Activated naive CD8-positive, alpha-beta T cell treated with anti-CD3 and anti-CD28 coated beads, Interleukin-2, amount 10 ng/mL, durations not matched to agents 7 days and 5 days (primary cell): ENCODE measurements at regions not wholly inside any gene's neighbourhood (a gene's known extent, or its start where the extent isn't known, plus 50 kb on each side); places are given as distances from the start of the nearest gene placed in this dataset.
"Not testable (repeated sequence)": the region's sequence is repeated elsewhere in the genome, so short reads cannot be mapped to it uniquely, and the experiment has no call there.

Experiments
- ATAC-seq: fragments of 150-1000 bp; cut with Tn5 transposase; one replicate; pipeline ENCODE4 v1.10.0; 2021; ENCODE audit warnings: low read depth, moderate library complexity
- POLR2A ChIA-PET: fragments of 350-600 bp; sonication (Branson Sonifier 250); formaldehyde crosslinking; loops from one replicate; lab custom pipeline; 2021; ENCODE audit warnings: antibody characterized with exemption; lab: Charles Lee
- DNase-seq: peaks from one replicate; pipeline ENCODE4 v3.0.0; 2021
- H3K27ac Mint-ChIP-seq: one replicate; pipeline ENCODE4 v1.8.0; 2022; ENCODE audit warnings: mild to moderate bottlenecking, mixed read lengths
- H3K27me3 Mint-ChIP-seq: one replicate; pipeline ENCODE4 v1.8.0; 2022; ENCODE audit warnings: mild to moderate bottlenecking, moderate library complexity, mixed read lengths
- H3K36me3 Mint-ChIP-seq: one replicate; pipeline ENCODE4 v1.8.0; 2021; ENCODE audit warnings: mild to moderate bottlenecking, mixed read lengths
- H3K4me1 Mint-ChIP-seq: one replicate; pipeline ENCODE4 v1.8.0; 2021; ENCODE audit warnings: mixed read lengths
- H3K4me3 Mint-ChIP-seq: one replicate; pipeline ENCODE4 v1.8.0; 2022; ENCODE audit warnings: mild to moderate bottlenecking, moderate library complexity, mixed read lengths
- H3K9me3 Mint-ChIP-seq: one replicate; pipeline ENCODE4 v1.8.0; 2021; ENCODE audit warnings: mixed read lengths

GRCh38 chr3:171915275-171915674, 72.1 kb downstream of the TMEM212 start:
- Mint-ChIP-seq H3K27ac (no peak overlapping the region), H3K4me3 (no peak overlapping the region), H3K36me3 (no peaks in the 10 kb centered on the region), H3K27me3 (peaks cover 6% of the 10 kb centered on the region), H3K9me3 (peaks cover 3% of the 10 kb centered on the region), H3K4me1 (no peaks in the 10 kb centered on the region)
- DNase-seq (no peak), ATAC-seq (no peak)
- POLR2A ChIA-PET, result no interaction called here

- no peak for DNase-seq
- Mint-ChIP-seq H3K36me3 (no peaks in the 10 kb centered on the region), H3K4me3 (no peak overlapping the region), H3K4me1 (no peaks in the 10 kb centered on the region), H3K27ac (no peak overlapping the region), H3K27me3 (peaks cover 2% of the 10 kb centered on the region), H3K9me3 (no peaks in the 10 kb centered on the region)
- POLR2A ChIA-PET, result no interaction called here
- no peak for ATAC-seq
Observed at GRCh38 chr3:171916888-171917287, 73.7 kb downstream of the TMEM212 start.

GRCh38 chr3:171922629-171923028, 79.5 kb downstream of the TMEM212 start:
- H3K36me3 Mint-ChIP-seq, H3K27me3 Mint-ChIP-seq, H3K9me3 Mint-ChIP-seq, H3K27ac Mint-ChIP-seq, ATAC-seq, DNase-seq, H3K4me3 Mint-ChIP-seq, POLR2A ChIA-PET, H3K4me1 Mint-ChIP-seq: not testable (repeated sequence)

GRCh38 chr3:171923668-171924067, 80.5 kb downstream of the TMEM212 start:
- POLR2A ChIA-PET, H3K4me3 Mint-ChIP-seq, H3K36me3 Mint-ChIP-seq, DNase-seq, ATAC-seq, H3K27me3 Mint-ChIP-seq, H3K27ac Mint-ChIP-seq, H3K4me1 Mint-ChIP-seq, H3K9me3 Mint-ChIP-seq: not testable (repeated sequence)

- H3K4me1 Mint-ChIP-seq, H3K9me3 Mint-ChIP-seq, POLR2A ChIA-PET, DNase-seq, H3K4me3 Mint-ChIP-seq, H3K27ac Mint-ChIP-seq, H3K27me3 Mint-ChIP-seq, H3K36me3 Mint-ChIP-seq, ATAC-seq: not testable (repeated sequence)
Observed at GRCh38 chr3:171924864-171925263, 81.7 kb downstream of the TMEM212 start.

- Mint-ChIP-seq H3K4me3 (no peak overlapping the region), H3K27me3 (peaks cover 11% of the 10 kb centered on the region), H3K9me3 (peaks cover 4% of the 10 kb centered on the region), H3K36me3 (no peaks in the 10 kb centered on the region), H3K27ac (no peak overlapping the region), H3K4me1 (peaks cover 4% of the 10 kb centered on the region)
- POLR2A ChIA-PET, result no interaction called here
- DNase-seq, result no peak
- no peak for ATAC-seq
Observed at GRCh38 chr3:171932153-171932611, 89.0 kb downstream of the TMEM212 start.

- DNase-seq (no peak), ATAC-seq (no peak)
- Mint-ChIP-seq H3K27me3 (peaks cover 11% of the 10 kb centered on the region), H3K4me3 (no peak overlapping the region), H3K9me3 (peaks cover 4% of the 10 kb centered on the region), H3K4me1 (peaks cover 4% of the 10 kb centered on the region), H3K36me3 (no peaks in the 10 kb centered on the region), H3K27ac (no peak overlapping the region)
- POLR2A ChIA-PET, result no interaction called here
Observed at GRCh38 chr3:171933441-171933840, 90.3 kb downstream of the TMEM212 start.

GRCh38 chr3:171935261-171936123, 92.3 kb downstream of the TMEM212 start:
- no peak for ATAC-seq
- Mint-ChIP-seq H3K27ac (no peak overlapping the region), H3K36me3 (no peaks in the 10 kb centered on the region), H3K27me3 (peaks cover 7% of the 10 kb centered on the region), H3K4me1 (peaks cover 4% of the 10 kb centered on the region), H3K4me3 (no peak overlapping the region), H3K9me3 (peaks cover 4% of the 10 kb centered on the region)
- POLR2A ChIA-PET, result no interaction called here
- DNase-seq, result no peak

- POLR2A ChIA-PET, result no interaction called here
- no peak overlapping the region for H3K27ac Mint-ChIP-seq
- DNase-seq, result no peak
Observed at GRCh38 chr3:171936191-171936841, 93.2 kb downstream of the TMEM212 start.

GRCh38 chr3:171939578-171939977, 96.4 kb downstream of the TMEM212 start:
- no peaks in the 10 kb centered on the region for H3K36me3 Mint-ChIP-seq
- DNase-seq (no peak), ATAC-seq (no peak)
- POLR2A ChIA-PET, result no interaction called here
- peaks cover 4% of the 10 kb centered on the region for H3K4me1 Mint-ChIP-seq
- H3K4me3 Mint-ChIP-seq, result no peak overlapping the region
- H3K9me3 Mint-ChIP-seq, result peaks cover 4% of the 10 kb centered on the region
- no peak overlapping the region for H3K27ac Mint-ChIP-seq
- no peaks in the 10 kb centered on the region for H3K27me3 Mint-ChIP-seq

More at GRCh38 chr3:171936191-171936841, 93.2 kb downstream of the TMEM212 start:
- no peak overlapping the region for H3K4me3 Mint-ChIP-seq
- no peak for ATAC-seq
- no peaks in the 10 kb centered on the region for H3K36me3 Mint-ChIP-seq
- peaks cover 4% of the 10 kb centered on the region for H3K9me3 Mint-ChIP-seq
- H3K4me1 Mint-ChIP-seq, result peaks cover 4% of the 10 kb centered on the region
- H3K27me3 Mint-ChIP-seq, result peaks cover 7% of the 10 kb centered on the region

- no peaks in the 10 kb centered on the region for H3K36me3 Mint-ChIP-seq
- POLR2A ChIA-PET, result no interaction called here
- no peaks in the 10 kb centered on the region for H3K27me3 Mint-ChIP-seq
- ATAC-seq (no peak), DNase-seq (no peak)
- peaks cover under 1% of the 10 kb centered on the region for H3K9me3 Mint-ChIP-seq
- H3K4me3 Mint-ChIP-seq, result no peak overlapping the region
- peaks cover 4% of the 10 kb centered on the region for H3K4me1 Mint-ChIP-seq
- H3K27ac Mint-ChIP-seq, result no peak overlapping the region
Observed at GRCh38 chr3:171940151-171940649, 97.1 kb downstream of the TMEM212 start.

- H3K9me3 Mint-ChIP-seq, result peaks cover 1% of the 10 kb centered on the region
- no peak overlapping the region for H3K27ac Mint-ChIP-seq
- no peak overlapping the region for H3K4me3 Mint-ChIP-seq
- H3K27me3 Mint-ChIP-seq, result peaks cover 1% of the 10 kb centered on the region
- no peaks in the 10 kb centered on the region for H3K36me3 Mint-ChIP-seq
- H3K4me1 Mint-ChIP-seq, result no peaks in the 10 kb centered on the region
- POLR2A ChIA-PET, result no interaction called here
- DNase-seq (no peak), ATAC-seq (no peak)
Observed at GRCh38 chr3:171943262-171944117, 95.9 kb upstream of the FNDC3B start.
